HEK293T (cell line): ENCODE measurements at regions not wholly inside any gene's neighbourhood (a gene's known extent, or its start where the extent isn't known, plus 50 kb on each side); places are given as distances from the start of the nearest gene placed in this dataset.

Experiments used
- ARNT ChIP-seq: fragments of 450-650 bp; IDR thresholded peaks from 2 replicates; pipeline ENCODE4 v1.6.1; 2017; ENCODE audit warnings: mild to moderate bottlenecking
- BHLHE40 ChIP-seq: fragments of 450-650 bp; IDR thresholded peaks from 2 replicates; pipeline ENCODE4 v1.6.1; 2016; ENCODE audit warnings: mild to moderate bottlenecking, moderate library complexity, borderline replicate concordance
- ELF4 ChIP-seq: fragments of 450-650 bp; IDR thresholded peaks from 2 replicates; pipeline ENCODE4 v1.6.1; 2017; ENCODE audit warnings: antibody characterized with exemption
- FOXA1 ChIP-seq: fragments of 450-650 bp; IDR thresholded peaks from 2 replicates; pipeline ENCODE4 v1.6.1; 2016; ENCODE audit warnings: mild to moderate bottlenecking
- FOXK2 ChIP-seq: fragments of 450-650 bp; IDR thresholded peaks from 2 replicates; pipeline ENCODE4 v1.6.1; 2016; ENCODE audit warnings: mild to moderate bottlenecking
- FOXM1 ChIP-seq: fragments of 450-650 bp; IDR thresholded peaks from 2 replicates; pipeline ENCODE4 v1.6.1; 2017; ENCODE audit warnings: mild to moderate bottlenecking, borderline replicate concordance
- HDGF ChIP-seq: fragments of 450-650 bp; IDR thresholded peaks from 2 replicates; pipeline ENCODE4 v1.6.1; 2017; ENCODE audit warnings: antibody characterized with exemption, borderline replicate concordance
- NFRKB ChIP-seq: fragments of 450-650 bp; IDR thresholded peaks from 2 replicates; pipeline ENCODE4 v1.6.1; 2016; ENCODE audit warnings: mild to moderate bottlenecking, moderate library complexity
- PKNOX1 ChIP-seq: fragments of 450-650 bp; IDR thresholded peaks from 2 replicates; pipeline ENCODE4 v1.6.1; 2016
- SP1 ChIP-seq: fragments of 450-650 bp; IDR thresholded peaks from 2 replicates; pipeline ENCODE4 v1.6.1; 2017
- SUZ12 ChIP-seq: fragments of 450-650 bp; IDR thresholded peaks from 2 replicates; pipeline ENCODE4 v1.6.1; 2016; ENCODE audit warnings: mild to moderate bottlenecking
- TARDBP ChIP-seq: fragments of 450-650 bp; IDR thresholded peaks from 2 replicates; pipeline ENCODE4 v1.6.1; 2016
- ZNF384 ChIP-seq: fragments of 450-650 bp; IDR thresholded peaks from 2 replicates; pipeline ENCODE4 v1.6.1; 2016

GRCh38 chr3:99579965-99580364, 58.4 kb upstream of the COL8A1 start:
- TF ChIP-seq NFRKB: no peak
- TF ChIP-seq TARDBP: no peak
- TF ChIP-seq ZNF384: no peak
- no peak for TF ChIP-seq PKNOX1
- no peak for TF ChIP-seq SUZ12
- TF ChIP-seq FOXK2: no peak
- no peak for TF ChIP-seq ARNT
- TF ChIP-seq SP1: no peak
- TF ChIP-seq HDGF: no peak
- TF ChIP-seq FOXA1: no peak
- no peak for TF ChIP-seq BHLHE40
- no peak for TF ChIP-seq ELF4
- TF ChIP-seq FOXM1: no peak
